SU-DHL-6 (cell line): ENCODE measurements at regions not wholly inside any gene's neighbourhood (a gene's known extent, or its start where the extent isn't known, plus 50 kb on each side); places are given as distances from the start of the nearest gene placed in this dataset.

Experiments used
- EZH2phosphoT487 ChIP-seq: fragments of 200-600 bp; sonication (generic), shearing (Covaris generic); conservative IDR thresholded peaks from 2 replicates; pipeline ENCODE4 v1.6.1; 2018; ENCODE audit warnings: mild to moderate bottlenecking, antibody characterized with exemption, low read length, moderate library complexity, mixed read lengths
- TF ChIP-seq, protein P1 (sequence below): fragments of 200-600 bp; sonication (generic); IDR thresholded peaks from one replicate; pipeline ENCODE4 v1.5.1; 2017; ENCODE audit warnings: antibody characterized with exemption, mild to moderate bottlenecking, low read length, moderate library complexity; ENCODE audit not compliant: insufficient read depth, poor library complexity, severe bottlenecking

DNA sequence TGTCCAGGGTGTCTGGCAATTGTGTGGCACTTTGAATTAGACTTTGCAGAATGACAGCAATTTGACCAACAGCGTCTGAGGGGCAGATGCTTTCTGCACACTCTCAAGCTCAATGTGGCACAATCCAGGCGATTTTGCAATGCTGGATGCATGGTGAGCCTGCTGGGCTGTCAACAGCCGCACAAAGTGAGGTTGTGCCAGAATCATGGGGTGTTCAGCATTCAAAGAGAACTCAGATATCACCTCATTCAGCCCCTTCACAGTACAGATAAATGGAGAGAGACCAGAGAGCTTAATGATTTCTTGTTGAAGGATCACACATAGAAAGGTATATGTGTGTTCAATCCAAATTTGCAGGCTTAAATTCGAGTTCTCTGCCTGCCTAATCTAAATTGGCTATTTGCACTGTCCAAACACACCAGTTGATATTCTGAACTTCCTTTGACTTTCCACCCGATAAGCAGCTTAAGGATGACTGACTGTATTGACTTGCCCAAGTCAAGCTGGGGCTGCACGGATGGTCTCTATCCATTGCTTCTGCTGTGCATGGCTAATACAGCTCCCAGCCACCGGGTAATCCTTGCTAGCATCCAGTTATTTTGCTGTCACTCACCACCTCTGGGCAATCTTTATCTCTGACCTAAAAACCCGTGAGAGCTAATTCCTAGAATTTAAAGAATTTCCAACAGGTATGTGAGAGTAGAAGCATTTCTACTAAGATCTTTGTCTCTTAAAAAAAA is 157.9 kb upstream of the TAS2R1 start:
- TF ChIP-seq, protein P1, sequence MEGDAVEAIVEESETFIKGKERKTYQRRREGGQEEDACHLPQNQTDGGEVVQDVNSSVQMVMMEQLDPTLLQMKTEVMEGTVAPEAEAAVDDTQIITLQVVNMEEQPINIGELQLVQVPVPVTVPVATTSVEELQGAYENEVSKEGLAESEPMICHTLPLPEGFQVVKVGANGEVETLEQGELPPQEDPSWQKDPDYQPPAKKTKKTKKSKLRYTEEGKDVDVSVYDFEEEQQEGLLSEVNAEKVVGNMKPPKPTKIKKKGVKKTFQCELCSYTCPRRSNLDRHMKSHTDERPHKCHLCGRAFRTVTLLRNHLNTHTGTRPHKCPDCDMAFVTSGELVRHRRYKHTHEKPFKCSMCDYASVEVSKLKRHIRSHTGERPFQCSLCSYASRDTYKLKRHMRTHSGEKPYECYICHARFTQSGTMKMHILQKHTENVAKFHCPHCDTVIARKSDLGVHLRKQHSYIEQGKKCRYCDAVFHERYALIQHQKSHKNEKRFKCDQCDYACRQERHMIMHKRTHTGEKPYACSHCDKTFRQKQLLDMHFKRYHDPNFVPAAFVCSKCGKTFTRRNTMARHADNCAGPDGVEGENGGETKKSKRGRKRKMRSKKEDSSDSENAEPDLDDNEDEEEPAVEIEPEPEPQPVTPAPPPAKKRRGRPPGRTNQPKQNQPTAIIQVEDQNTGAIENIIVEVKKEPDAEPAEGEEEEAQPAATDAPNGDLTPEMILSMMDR = no peak
- no peak for TF ChIP-seq EZH2phosphoT487
